Lower leg skin (tissue), 4 donors: ENCODE measurements at regions not wholly inside any gene's neighbourhood (a gene's known extent, or its start where the extent isn't known, plus 50 kb on each side); places are given as distances from the start of the nearest gene placed in this dataset.

Experiments
- DNase-seq, 2 donors: peaks; one replicate each; pipeline ENCODE4 v3.0.0-alpha.2; 2019; ENCODE audit warnings: low spot score in 2 of 2
- H3K4me3 ChIP-seq: fragments of 200-600 bp; sonication (generic); 2 replicates; pipeline ENCODE4 v1.5.1; 2017; ENCODE audit warnings: mild to moderate bottlenecking, low read depth; ENCODE audit not compliant: poor library complexity, severe bottlenecking
- POLR2A ChIP-seq, 2 donors: fragments of 450-650 bp; IDR thresholded peaks; one replicate each; pipeline ENCODE4 v1.6.1; 2016 to 2017; ENCODE audit warnings: antibody characterized with exemption in 2 of 2, mild to moderate bottlenecking in 1 of 2, moderate library complexity in 1 of 2
- WGBS, 2 donors: methylation state at CpG; one replicate each; pipeline ENCODE4 v1.1.5; 2018; 5-methylcytosine and 5-hydroxymethylcytosine counted together
- intact Hi-C: fragments of 100-400 bp; cut with DNase I; formaldehyde crosslinking; loops from one replicate; pipeline ENCODE4 v1.15.0; 2023; ENCODE audit warnings: low total_unique reads
- TF ChIP-seq, protein P1 (sequence below), 3 donors: fragments of 450-650 bp; IDR thresholded peaks; one replicate each; pipeline ENCODE4 v1.5.1; 2016; ENCODE audit warnings: antibody characterized with exemption in 3 of 3, mild to moderate bottlenecking in 3 of 3, moderate library complexity in 2 of 3

DNA sequence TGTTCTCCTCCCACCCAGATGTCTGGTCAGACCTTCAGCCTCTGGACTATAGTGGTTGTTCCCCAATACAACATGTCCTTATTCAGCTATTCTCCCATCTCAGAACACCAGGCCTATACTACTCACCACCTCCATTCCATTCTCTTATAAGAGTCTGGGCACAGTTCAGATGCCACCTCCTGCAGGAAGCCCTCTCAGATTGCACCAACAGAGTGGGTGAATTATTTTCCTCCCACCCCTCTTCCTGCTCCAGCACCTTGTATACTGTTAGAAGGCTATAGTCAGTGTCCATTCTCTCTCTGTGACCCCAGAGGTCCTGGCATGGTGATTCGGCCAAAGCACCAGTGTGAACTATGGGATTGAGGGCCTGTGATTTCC is 204.6 kb downstream of the GLI2 start:
- intact Hi-C loops: no loop called here
- 90 to 100% methylated on average over 1 of the region's 1 CpG for WGBS, 2 donors
- H3K4me3 ChIP-seq: no peak overlapping the region

DNA sequence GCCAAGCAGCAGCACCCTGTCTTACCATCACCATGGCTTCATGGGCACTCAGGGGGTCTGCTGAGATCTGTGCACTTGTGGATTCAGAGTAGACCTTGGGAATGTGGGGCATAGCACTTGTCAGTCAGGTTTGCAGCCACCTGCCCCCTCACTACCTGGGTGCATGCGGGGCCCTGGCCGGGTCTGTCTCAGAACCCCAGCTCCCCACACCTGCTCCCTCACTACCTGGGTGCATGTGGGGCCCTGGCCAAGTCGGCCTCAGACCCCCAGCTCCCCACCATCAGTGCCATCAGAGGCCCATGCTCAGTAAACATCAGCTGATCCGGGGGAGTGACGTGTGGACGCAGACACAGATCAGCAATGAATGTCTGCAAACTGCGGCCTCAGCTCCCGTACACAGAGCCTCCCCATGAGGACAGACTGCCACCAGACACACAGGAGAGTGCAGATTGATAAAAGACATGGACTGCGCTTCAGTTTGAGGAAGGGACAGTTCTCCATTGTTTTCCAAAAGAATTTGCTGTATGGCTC is 205.1 kb downstream of the GLI2 start:
- no peak for TF ChIP-seq POLR2A (IDR thresholded peaks at IDR 0.05)
- 87 to 93% methylated on average over 8 to 9 of the region's 9 CpGs for whole genome bisulfite sequencing, 2 donors
- H3K4me3 ChIP-seq: no peak overlapping the region
- DNase-seq: no peak
- intact Hi-C loops: no loop called here

More for the DNA sequence above, 204.6 kb downstream of the GLI2 start:
- no peak for TF ChIP-seq POLR2A (IDR thresholded peaks at IDR 0.05)
- TF ChIP-seq, protein P1, sequence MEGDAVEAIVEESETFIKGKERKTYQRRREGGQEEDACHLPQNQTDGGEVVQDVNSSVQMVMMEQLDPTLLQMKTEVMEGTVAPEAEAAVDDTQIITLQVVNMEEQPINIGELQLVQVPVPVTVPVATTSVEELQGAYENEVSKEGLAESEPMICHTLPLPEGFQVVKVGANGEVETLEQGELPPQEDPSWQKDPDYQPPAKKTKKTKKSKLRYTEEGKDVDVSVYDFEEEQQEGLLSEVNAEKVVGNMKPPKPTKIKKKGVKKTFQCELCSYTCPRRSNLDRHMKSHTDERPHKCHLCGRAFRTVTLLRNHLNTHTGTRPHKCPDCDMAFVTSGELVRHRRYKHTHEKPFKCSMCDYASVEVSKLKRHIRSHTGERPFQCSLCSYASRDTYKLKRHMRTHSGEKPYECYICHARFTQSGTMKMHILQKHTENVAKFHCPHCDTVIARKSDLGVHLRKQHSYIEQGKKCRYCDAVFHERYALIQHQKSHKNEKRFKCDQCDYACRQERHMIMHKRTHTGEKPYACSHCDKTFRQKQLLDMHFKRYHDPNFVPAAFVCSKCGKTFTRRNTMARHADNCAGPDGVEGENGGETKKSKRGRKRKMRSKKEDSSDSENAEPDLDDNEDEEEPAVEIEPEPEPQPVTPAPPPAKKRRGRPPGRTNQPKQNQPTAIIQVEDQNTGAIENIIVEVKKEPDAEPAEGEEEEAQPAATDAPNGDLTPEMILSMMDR (IDR thresholded peaks at IDR 0.05): no peak
- DNase-seq: no peak

DNA sequence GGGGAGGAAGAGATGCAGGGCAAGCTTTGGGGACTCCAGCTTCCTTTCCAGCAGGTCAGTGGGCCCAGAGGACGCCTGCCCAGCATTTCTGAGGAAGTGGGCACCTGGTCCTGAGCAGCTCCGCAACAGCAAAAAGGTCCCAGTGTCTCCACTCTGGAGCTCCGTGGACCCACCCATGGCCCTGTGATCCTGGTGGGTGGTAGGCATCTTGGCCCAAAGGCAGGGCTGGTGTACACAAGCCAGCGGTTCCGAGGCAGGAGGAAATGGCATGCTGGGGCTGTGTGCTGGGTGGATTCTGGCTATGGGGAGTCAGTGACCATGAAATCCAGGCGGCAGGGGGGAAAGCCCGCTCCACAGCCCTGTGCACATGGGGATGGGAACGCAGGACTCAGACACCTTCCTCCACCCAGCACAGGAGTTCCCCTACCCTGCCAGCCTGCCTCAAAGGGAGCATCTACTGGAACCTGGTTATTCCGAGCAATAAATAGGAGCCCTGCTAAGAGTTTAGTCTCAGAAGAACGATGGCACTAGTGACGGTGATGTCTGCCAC is 206.0 kb downstream of the GLI2 start:
- DNase-seq: no peak
- intact Hi-C loops: no loop called here
- H3K4me3 ChIP-seq: no peak overlapping the region
- TF ChIP-seq, protein P1 (IDR thresholded peaks at IDR 0.05): no peak
- no peak for TF ChIP-seq POLR2A (IDR thresholded peaks at IDR 0.05)
- 77 to 79% methylated on average over 11 of the region's 11 CpGs for WGBS, 2 donors

DNA sequence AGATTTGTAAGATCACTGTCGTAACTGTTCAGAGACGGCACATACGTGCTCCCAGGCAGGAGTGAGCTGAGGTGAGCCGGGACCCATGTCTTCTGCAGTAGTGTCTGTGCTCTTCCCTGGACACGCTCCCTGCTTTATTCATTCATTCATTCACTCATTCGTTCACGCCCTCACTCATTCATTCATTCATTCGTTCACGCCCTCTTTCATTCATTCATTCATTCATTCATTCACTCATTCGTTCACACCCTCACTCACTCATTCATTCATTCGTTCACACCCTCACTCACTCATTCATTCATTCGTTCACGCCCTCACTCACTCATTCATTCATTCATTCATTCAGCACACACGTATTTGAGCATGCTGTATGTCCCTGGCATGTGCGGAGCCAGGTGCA is 207.0 kb downstream of the GLI2 start:
- intact Hi-C loops: no loop called here
- TF ChIP-seq, protein P1 (IDR thresholded peaks at IDR 0.05): no peak
- TF ChIP-seq POLR2A (IDR thresholded peaks at IDR 0.05): no peak
- DNase-seq: no peak
- no peak overlapping the region for H3K4me3 ChIP-seq
- WGBS, 2 donors: 92 to 93% methylated on average over 15 of the region's 15 CpGs

DNA sequence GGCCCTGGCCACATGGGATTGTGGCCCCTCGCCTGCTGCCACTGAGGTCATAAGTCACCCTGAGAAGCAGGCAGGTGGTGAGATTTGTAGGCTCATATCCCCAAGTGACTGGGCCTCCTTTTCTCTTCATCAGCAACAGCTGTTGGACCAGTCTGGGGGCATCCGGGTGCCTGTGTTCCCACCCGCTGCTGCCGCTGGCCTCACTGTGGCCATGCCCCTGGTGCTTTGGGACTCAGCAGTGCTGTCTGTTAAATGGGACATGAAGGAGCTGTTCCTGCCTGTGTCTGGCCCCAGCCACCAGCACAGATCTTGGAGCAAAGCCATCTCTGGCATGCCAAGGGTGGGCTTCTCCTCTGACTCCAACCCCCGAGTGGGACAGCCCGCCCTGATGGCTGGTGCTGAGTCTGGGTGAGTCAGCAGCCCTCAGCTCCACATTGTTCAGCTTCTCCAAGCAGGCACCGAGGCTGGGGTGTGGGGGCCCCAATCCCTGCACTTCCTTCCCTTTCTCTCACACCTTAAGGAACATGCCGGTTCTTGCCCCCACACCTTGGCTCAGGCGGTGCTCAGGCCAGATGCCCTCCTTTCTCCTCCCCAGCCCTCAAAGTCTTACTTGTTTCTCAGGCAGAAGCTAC is 207.9 kb downstream of the GLI2 start:
- 82 to 86% methylated on average over 8 to 9 of the region's 9 CpGs for WGBS, 2 donors
- TF ChIP-seq, protein P1 (IDR thresholded peaks at IDR 0.05): no peak
- TF ChIP-seq POLR2A (IDR thresholded peaks at IDR 0.05): no peak
- no peak for DNase-seq
- intact Hi-C loops: no loop called here
- no peak overlapping the region for H3K4me3 ChIP-seq

DNA sequence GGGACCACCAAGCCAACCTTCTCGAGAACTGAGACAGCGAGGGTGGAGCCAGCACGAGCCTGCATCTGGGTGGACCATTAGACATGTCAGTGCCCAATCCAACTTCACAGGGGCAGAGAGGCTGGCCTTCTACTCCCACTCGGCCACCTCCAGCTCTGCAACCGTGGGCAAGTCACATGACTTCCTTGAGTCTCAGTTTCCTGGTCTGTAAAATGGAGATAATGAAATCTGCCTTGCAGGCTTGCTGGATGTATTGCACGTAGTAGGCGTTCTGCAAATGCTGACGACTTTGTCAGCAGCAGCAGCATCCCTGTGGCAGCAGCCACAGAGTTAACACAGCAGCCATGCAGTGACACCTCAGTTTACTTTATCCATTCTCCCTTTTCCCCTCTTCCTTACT is 208.9 kb downstream of the GLI2 start:
- intact Hi-C loops: no loop called here
- H3K4me3 ChIP-seq: no peak overlapping the region
- TF ChIP-seq, protein P1 (IDR thresholded peaks at IDR 0.05): no peak
- TF ChIP-seq POLR2A (IDR thresholded peaks at IDR 0.05): no peak
- no peak for DNase-seq
- 82 to 91% methylated on average over 8 of the region's 8 CpGs for WGBS, 2 donors
